HG02938 (cell line): ENCODE measurements at regions not wholly inside any gene's neighbourhood (a gene's known extent, or its start where the extent isn't known, plus 50 kb on each side); places are given as distances from the start of the nearest gene placed in this dataset.

Experiments used
- ATAC-seq: cut with Tn5 transposase; IDR thresholded peaks from one replicate; pipeline ENCODE4 v1.9.1; 2021; ENCODE audit warnings: mild to moderate bottlenecking, moderate library complexity; ENCODE audit not compliant: unreplicated experiment

GRCh38 chr7:10216462-10216861 is 757.2 kb upstream of the PHF14 start:
- no peak for ATAC-seq

- no peak for ATAC-seq
These were observed 752.6 kb upstream of the PHF14 start for GRCh38 chr7:10221084-10221483.

- ATAC-seq: no peak
These were observed 750.7 kb upstream of the PHF14 start for GRCh38 chr7:10222976-10223375.

- no peak for ATAC-seq
These were observed 748.4 kb upstream of the PHF14 start for GRCh38 chr7:10225275-10225674.

- ATAC-seq: no peak
These were observed 736.4 kb upstream of the PHF14 start for GRCh38 chr7:10237306-10237705.

GRCh38 chr7:10238641-10239040 is 735.0 kb upstream of the PHF14 start:
- no peak for ATAC-seq

GRCh38 chr7:10239695-10240345 is 733.9 kb upstream of the PHF14 start:
- no peak for ATAC-seq

GRCh38 chr7:10245406-10245805 is 728.3 kb upstream of the PHF14 start:
- no peak for ATAC-seq

GRCh38 chr7:10257438-10257837 is 716.2 kb upstream of the PHF14 start:
- ATAC-seq: no peak

- ATAC-seq: no peak
These were observed 706.7 kb upstream of the PHF14 start for GRCh38 chr7:10266976-10267375.

- ATAC-seq: no peak
These were observed 705.6 kb upstream of the PHF14 start for GRCh38 chr7:10268034-10268433.

- ATAC-seq: no peak
These were observed 690.8 kb upstream of the PHF14 start for GRCh38 chr7:10282909-10283308.

- ATAC-seq: no peak
These were observed 689.7 kb upstream of the PHF14 start for GRCh38 chr7:10284001-10284400.

GRCh38 chr7:10299384-10299783 is 674.3 kb upstream of the PHF14 start:
- ATAC-seq: no peak

GRCh38 chr7:10300577-10300976 is 673.1 kb upstream of the PHF14 start:
- no peak for ATAC-seq

- no peak for ATAC-seq
These were observed 665.4 kb upstream of the PHF14 start for GRCh38 chr7:10308276-10308675.

GRCh38 chr7:10312942-10313341 is 660.7 kb upstream of the PHF14 start:
- no peak for ATAC-seq

- no peak for ATAC-seq
These were observed 657.8 kb upstream of the PHF14 start for GRCh38 chr7:10315881-10316280.

- no peak for ATAC-seq
These were observed 657.2 kb upstream of the PHF14 start for GRCh38 chr7:10316488-10316887.

GRCh38 chr7:10325395-10325794 is 648.3 kb upstream of the PHF14 start:
- ATAC-seq: no peak

GRCh38 chr7:10343108-10343507 is 630.6 kb upstream of the PHF14 start:
- no peak for ATAC-seq

GRCh38 chr7:10346032-10346431 is 627.6 kb upstream of the PHF14 start:
- no peak for ATAC-seq

- no peak for ATAC-seq
These were observed 617.9 kb upstream of the PHF14 start for GRCh38 chr7:10355816-10356215.
